HepG2 (cell line): ENCODE measurements at regions not wholly inside any gene's neighbourhood (a gene's known extent, or its start where the extent isn't known, plus 50 kb on each side); places are given as distances from the start of the nearest gene placed in this dataset.
A peak's percentile ranks its signal among the peaks of the same experiment; 100 is the strongest.

Experiments used
- CEBPG ChIP-seq: IDR thresholded peaks from 2 replicates; pipeline ENCODE4 v1.6.1; 2016
- DPF2 ChIP-seq: sonication (generic); formaldehyde crosslinking; IDR thresholded peaks from 2 replicates; pipeline ENCODE4 v1.4.0; 2020; ENCODE audit warnings: mild to moderate bottlenecking, low read depth, missing genetic modification reagents, borderline replicate concordance
- ETV5 ChIP-seq: IDR thresholded peaks from 2 replicates; pipeline ENCODE4 v1.6.1; 2018; ENCODE audit warnings: missing biosample characterization, missing genetic modification reagents, inconsistent platforms, borderline replicate concordance
- GABPB1 ChIP-seq: IDR thresholded peaks from 2 replicates; pipeline ENCODE4 v1.6.1; 2016; ENCODE audit warnings: mild to moderate bottlenecking, missing genetic modification reagents, moderate library complexity, missing compliant biosample characterization
- KAT8 ChIP-seq: IDR thresholded peaks from 2 replicates; pipeline ENCODE4 v1.6.1; 2016; ENCODE audit warnings: missing genetic modification reagents, missing compliant biosample characterization
- KLF12 ChIP-seq: sonication (generic); formaldehyde crosslinking; IDR thresholded peaks from 2 replicates; pipeline ENCODE4 v1.4.0; 2020; ENCODE audit warnings: missing genetic modification reagents, borderline replicate concordance
- NFE2L2 ChIP-seq: fragments of 150-350 bp; IDR thresholded peaks from 2 replicates; pipeline ENCODE4 v1.6.1; 2014; ENCODE audit warnings: low read length
- NFIC ChIP-seq: IDR thresholded peaks from 2 replicates; pipeline ENCODE4 v1.6.1; 2012; ENCODE audit warnings: mild to moderate bottlenecking, low read length, inconsistent platforms
- SAP130 ChIP-seq: IDR thresholded peaks from 2 replicates; pipeline ENCODE4 v1.6.1; 2016; ENCODE audit warnings: low read depth
- SOX13 ChIP-seq, 3 experiments: fragments of 450-650 bp in 1 of 3; sonication (generic) in 1 of 3; formaldehyde crosslinking in 1 of 3; IDR thresholded peaks in 2 of 3; conservative IDR thresholded peaks in 1 of 3; 2 replicates each; pipeline versions ENCODE4 v1.5.0 to v1.6.1; 2016 to 2020; ENCODE audit warnings: antibody characterized with exemption in 1 of 3, mild to moderate bottlenecking in 1 of 3, missing compliant biosample characterization in 1 of 3, missing genetic modification reagents in 1 of 3, moderate library complexity in 1 of 3
- SUZ12 ChIP-seq: fragments of 150-350 bp; IDR thresholded peaks from 2 replicates; pipeline ENCODE4 v1.6.1; 2014; ENCODE audit warnings: low read depth, low read length
- ZBTB43 ChIP-seq: sonication (generic); formaldehyde crosslinking; conservative IDR thresholded peaks from 2 replicates; pipeline ENCODE4 v1.4.0; 2020; ENCODE audit warnings: missing genetic modification reagents
- ZBTB7B ChIP-seq: sonication (generic); formaldehyde crosslinking; IDR thresholded peaks from 2 replicates; pipeline ENCODE4 v1.4.0; 2020; ENCODE audit warnings: missing genetic modification reagents
- ZNF556 ChIP-seq: sonication (generic); formaldehyde crosslinking; IDR thresholded peaks from 2 replicates; pipeline ENCODE4 v1.4.0; 2020; ENCODE audit warnings: mild to moderate bottlenecking, missing genetic modification reagents, borderline replicate concordance
- ZNF768 ChIP-seq: sonication (generic); formaldehyde crosslinking; IDR thresholded peaks from 2 replicates; pipeline ENCODE4 v1.4.0; 2020; ENCODE audit warnings: missing genetic modification reagents
- ZNF841 ChIP-seq: sonication (generic); formaldehyde crosslinking; IDR thresholded peaks from 2 replicates; pipeline ENCODE4 v1.8.1; 2023; ENCODE audit warnings: missing genetic modification reagents, borderline replicate concordance
- ZNF879 ChIP-seq: sonication (generic); formaldehyde crosslinking; IDR thresholded peaks from 2 replicates; pipeline ENCODE4 v1.8.1; 2023; ENCODE audit warnings: missing genetic modification reagents
- ZUFSP ChIP-seq: sonication (generic); formaldehyde crosslinking; IDR thresholded peaks from 2 replicates; pipeline ENCODE4 v1.9.0; 2021; ENCODE audit warnings: missing genetic modification reagents, mild to moderate bottlenecking, borderline replicate concordance
- TF ChIP-seq, protein P1 (sequence below): sonication (generic); formaldehyde crosslinking; IDR thresholded peaks from 2 replicates; pipeline ENCODE4 v1.8.1; 2023; ENCODE audit warnings: mild to moderate bottlenecking, inconsistent platforms, moderate library complexity, missing genetic modification reagents, borderline replicate concordance
- TF ChIP-seq, protein P2 (sequence below): sonication (generic); formaldehyde crosslinking; IDR thresholded peaks from 2 replicates; pipeline ENCODE4 v1.5.1; 2020; ENCODE audit warnings: mild to moderate bottlenecking, missing genetic modification reagents, borderline replicate concordance
- TF ChIP-seq, protein P3 (sequence below): IDR thresholded peaks from 2 replicates; pipeline ENCODE4 v1.6.1; 2012; ENCODE audit warnings: inconsistent platforms

DNA sequence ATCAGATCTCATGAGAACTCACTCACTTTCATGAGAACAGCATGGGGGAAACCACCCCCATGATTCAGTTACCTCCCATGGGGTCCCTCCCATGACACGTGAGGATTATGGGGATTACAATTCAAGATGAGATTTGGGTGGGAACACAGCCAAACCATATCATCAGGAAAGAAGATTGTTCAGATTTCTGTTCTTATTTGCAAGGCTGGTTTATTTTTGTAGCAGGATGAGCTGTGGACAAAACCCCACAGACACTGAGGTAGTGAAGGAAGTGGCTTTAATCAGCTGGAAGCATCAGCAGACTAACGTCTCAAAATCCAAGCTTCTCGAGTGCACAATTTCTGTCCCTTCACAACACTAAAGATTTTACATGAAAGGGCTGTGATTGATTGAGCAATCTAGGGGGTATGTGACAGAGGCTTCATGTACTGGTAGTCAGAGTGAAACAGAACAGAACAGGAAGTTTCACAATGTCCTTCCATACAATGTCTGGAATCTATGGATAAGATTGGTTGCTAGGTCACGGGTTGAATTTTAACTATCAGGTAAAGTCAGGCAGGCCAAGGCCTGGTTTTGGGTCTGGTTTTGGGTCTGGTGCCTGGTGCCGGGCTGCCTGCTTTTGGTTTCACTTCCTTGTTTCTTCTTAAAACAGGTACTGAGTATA, 91.3 kb upstream of the ZNF366 start (continued):
- TF ChIP-seq ZBTB43 (CRISPR knock-in tag) (no peak), ZBTB7B (CRISPR knock-in tag) (no peak), KLF12 (CRISPR knock-in tag) (no peak), NFIC (no peak), GABPB1 (CRISPR knock-in tag) (peak; percentile 45; the same call in 1 of the 2 replicates), NFE2L2 (no peak), ETV5 (CRISPR knock-in tag) (peak; percentile 44; the same call in 1 of the 2 replicates), ZNF768 (CRISPR knock-in tag) (no peak), SUZ12 (no peak), SAP130 (CRISPR knock-in tag) (0 out of 2 replicates have a peak, but pooled peaks have one; percentile 31), SOX13 (IDR thresholded peaks at IDR 0.05) (no peak), SOX13 (CRISPR knock-in tag; conservative IDR thresholded peaks at IDR 0.05 in 1 of 2, IDR thresholded peaks at IDR 0.05 in 1 of 2) (0 out of 4 replicates have a peak, but pooled peaks of 1 of the 2 experiments have one; percentile 6), ZNF879 (no peak), ZNF556 (CRISPR knock-in tag) (no peak), CEBPG (CRISPR knock-in tag) (peak; percentile 93), KAT8 (no peak), ZUFSP (CRISPR knock-in tag) (no peak), DPF2 (CRISPR knock-in tag) (no peak), ZNF841 (CRISPR knock-in tag) (no peak)
- TF ChIP-seq, protein P1, sequence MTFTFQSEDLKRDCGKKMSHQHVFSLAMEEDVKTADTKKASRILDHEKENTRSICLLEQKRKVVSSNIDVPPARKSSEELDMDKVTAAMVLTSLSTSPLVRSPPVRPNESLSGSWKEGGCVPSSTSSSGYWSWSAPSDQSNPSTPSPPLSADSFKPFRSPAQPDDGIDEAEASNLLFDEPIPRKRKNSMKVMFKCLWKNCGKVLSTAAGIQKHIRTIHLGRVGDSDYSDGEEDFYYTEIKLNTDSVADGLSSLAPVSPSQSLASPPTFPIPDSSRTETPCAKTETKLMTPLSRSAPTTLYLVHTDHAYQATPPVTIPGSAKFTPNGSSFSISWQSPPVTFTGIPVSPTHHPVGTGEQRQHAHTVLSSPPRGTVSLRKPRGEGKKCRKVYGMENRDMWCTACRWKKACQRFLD (CRISPR knock-in tag) = no peak
- TF ChIP-seq, protein P2, sequence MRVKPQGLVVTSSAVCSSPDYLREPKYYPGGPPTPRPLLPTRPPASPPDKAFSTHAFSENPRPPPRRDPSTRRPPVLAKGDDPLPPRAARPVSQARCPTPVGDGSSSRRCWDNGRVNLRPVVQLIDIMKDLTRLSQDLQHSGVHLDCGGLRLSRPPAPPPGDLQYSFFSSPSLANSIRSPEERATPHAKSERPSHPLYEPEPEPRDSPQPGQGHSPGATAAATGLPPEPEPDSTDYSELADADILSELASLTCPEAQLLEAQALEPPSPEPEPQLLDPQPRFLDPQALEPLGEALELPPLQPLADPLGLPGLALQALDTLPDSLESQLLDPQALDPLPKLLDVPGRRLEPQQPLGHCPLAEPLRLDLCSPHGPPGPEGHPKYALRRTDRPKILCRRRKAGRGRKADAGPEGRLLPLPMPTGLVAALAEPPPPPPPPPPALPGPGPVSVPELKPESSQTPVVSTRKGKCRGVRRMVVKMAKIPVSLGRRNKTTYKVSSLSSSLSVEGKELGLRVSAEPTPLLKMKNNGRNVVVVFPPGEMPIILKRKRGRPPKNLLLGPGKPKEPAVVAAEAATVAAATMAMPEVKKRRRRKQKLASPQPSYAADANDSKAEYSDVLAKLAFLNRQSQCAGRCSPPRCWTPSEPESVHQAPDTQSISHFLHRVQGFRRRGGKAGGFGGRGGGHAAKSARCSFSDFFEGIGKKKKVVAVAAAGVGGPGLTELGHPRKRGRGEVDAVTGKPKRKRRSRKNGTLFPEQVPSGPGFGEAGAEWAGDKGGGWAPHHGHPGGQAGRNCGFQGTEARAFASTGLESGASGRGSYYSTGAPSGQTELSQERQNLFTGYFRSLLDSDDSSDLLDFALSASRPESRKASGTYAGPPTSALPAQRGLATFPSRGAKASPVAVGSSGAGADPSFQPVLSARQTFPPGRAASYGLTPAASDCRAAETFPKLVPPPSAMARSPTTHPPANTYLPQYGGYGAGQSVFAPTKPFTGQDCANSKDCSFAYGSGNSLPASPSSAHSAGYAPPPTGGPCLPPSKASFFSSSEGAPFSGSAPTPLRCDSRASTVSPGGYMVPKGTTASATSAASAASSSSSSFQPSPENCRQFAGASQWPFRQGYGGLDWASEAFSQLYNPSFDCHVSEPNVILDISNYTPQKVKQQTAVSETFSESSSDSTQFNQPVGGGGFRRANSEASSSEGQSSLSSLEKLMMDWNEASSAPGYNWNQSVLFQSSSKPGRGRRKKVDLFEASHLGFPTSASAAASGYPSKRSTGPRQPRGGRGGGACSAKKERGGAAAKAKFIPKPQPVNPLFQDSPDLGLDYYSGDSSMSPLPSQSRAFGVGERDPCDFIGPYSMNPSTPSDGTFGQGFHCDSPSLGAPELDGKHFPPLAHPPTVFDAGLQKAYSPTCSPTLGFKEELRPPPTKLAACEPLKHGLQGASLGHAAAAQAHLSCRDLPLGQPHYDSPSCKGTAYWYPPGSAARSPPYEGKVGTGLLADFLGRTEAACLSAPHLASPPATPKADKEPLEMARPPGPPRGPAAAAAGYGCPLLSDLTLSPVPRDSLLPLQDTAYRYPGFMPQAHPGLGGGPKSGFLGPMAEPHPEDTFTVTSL (CRISPR knock-in tag) = no peak
- TF ChIP-seq, protein P3, sequence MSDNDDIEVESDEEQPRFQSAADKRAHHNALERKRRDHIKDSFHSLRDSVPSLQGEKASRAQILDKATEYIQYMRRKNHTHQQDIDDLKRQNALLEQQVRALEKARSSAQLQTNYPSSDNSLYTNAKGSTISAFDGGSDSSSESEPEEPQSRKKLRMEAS = no peak
